ENCODE measurements at regions not wholly inside any gene's neighbourhood (a gene's known extent, or its start where the extent isn't known, plus 50 kb on each side); places are given as distances from the start of the nearest gene placed in this dataset.

- H3K9ac ChIP-seq (ENCODE audit: low read length): no peak overlapping the region
- no peaks in the 10 kb centered on the region for H3K9me3 ChIP-seq (ENCODE audit: control insufficient read depth, low read length)
- H3K27me3 ChIP-seq (ENCODE audit: control insufficient read depth, insufficient read depth, low read length): no peaks in the 10 kb centered on the region
- H3K4me3 ChIP-seq (ENCODE audit: low read length): no peak overlapping the region
- no peaks in the 10 kb centered on the region for H3K36me3 ChIP-seq (ENCODE audit: control insufficient read depth, insufficient read depth, low read length)
- H3K4me1 ChIP-seq (ENCODE audit: control insufficient read depth, insufficient read depth, low read length): no peaks in the 10 kb centered on the region
These were observed 161.5 kb upstream of the MCTP2 start for GRCh38 chr15:94069844-94070243.

GRCh38 chr15:94066811-94067210, 164.6 kb upstream of the MCTP2 start:
- H3K27me3 ChIP-seq (ENCODE audit: control insufficient read depth, insufficient read depth, low read length): no peaks in the 10 kb centered on the region
- no peak overlapping the region for H3K4me3 ChIP-seq (ENCODE audit: low read length)
- H3K36me3 ChIP-seq (ENCODE audit: control insufficient read depth, insufficient read depth, low read length): no peaks in the 10 kb centered on the region
- no peaks in the 10 kb centered on the region for H3K9me3 ChIP-seq (ENCODE audit: control insufficient read depth, low read length)
- no peaks in the 10 kb centered on the region for H3K4me1 ChIP-seq (ENCODE audit: control insufficient read depth, insufficient read depth, low read length)
- no peak overlapping the region for H3K9ac ChIP-seq (ENCODE audit: low read length)

GRCh38 chr15:94066046-94066445, 165.3 kb upstream of the MCTP2 start:
- Histone ChIP-seq H3K4me3 (ENCODE audit: low read length) (no peak overlapping the region), H3K36me3 (ENCODE audit: control insufficient read depth, insufficient read depth, low read length) (no peaks in the 10 kb centered on the region), H3K9me3 (ENCODE audit: control insufficient read depth, low read length) (no peaks in the 10 kb centered on the region), H3K27me3 (ENCODE audit: control insufficient read depth, insufficient read depth, low read length) (no peaks in the 10 kb centered on the region), H3K4me1 (ENCODE audit: control insufficient read depth, insufficient read depth, low read length) (no peaks in the 10 kb centered on the region), H3K9ac (ENCODE audit: low read length) (no peak overlapping the region)

DNA sequence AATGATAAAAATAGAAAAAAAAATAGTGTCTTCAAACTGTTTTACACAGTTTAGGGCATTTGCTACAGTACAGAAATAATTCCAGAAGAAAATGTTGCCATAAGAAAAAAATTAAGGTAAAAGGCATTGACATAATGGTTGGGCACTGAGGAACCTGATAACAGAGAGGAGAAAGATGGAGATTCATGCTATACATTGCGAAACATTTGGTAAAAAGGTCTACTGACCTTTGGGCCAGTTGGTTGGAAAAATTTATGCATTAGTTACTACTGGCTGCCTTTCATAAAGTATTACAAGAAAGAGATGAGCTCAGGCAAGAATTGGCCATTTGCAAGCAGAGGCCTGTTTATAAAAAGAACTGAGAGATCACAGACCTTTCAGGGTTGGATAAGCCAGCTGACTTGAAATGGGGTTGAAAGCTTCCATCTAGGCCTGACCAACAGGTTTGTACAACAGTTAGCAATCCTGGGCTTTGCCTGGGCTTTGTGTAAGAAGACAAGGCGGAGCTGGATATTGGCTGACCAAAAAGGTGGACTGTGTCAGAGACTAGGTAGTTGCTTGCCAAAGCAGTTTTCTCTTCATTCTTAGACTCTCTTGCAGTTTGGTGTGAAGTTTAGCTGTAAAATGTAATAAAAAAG, 166.6 kb upstream of the MCTP2 start:
- Histone ChIP-seq H3K4me1 (ENCODE audit: control insufficient read depth, insufficient read depth, low read length) (no peaks in the 10 kb centered on the region), H3K27me3 (ENCODE audit: control insufficient read depth, insufficient read depth, low read length) (no peaks in the 10 kb centered on the region), H3K9ac (ENCODE audit: low read length) (no peak overlapping the region), H3K4me3 (ENCODE audit: low read length) (no peak overlapping the region), H3K36me3 (ENCODE audit: control insufficient read depth, insufficient read depth, low read length) (no peaks in the 10 kb centered on the region), H3K9me3 (ENCODE audit: control insufficient read depth, low read length) (no peaks in the 10 kb centered on the region)

- H3K9me3 ChIP-seq (ENCODE audit: control insufficient read depth, low read length): no peaks in the 10 kb centered on the region
- H3K4me1 ChIP-seq (ENCODE audit: control insufficient read depth, insufficient read depth, low read length): no peaks in the 10 kb centered on the region
- no peaks in the 10 kb centered on the region for H3K36me3 ChIP-seq (ENCODE audit: control insufficient read depth, insufficient read depth, low read length)
- H3K27me3 ChIP-seq (ENCODE audit: control insufficient read depth, insufficient read depth, low read length): no peaks in the 10 kb centered on the region
- H3K4me3 ChIP-seq (ENCODE audit: low read length): no peak overlapping the region
- H3K9ac ChIP-seq (ENCODE audit: low read length): no peak overlapping the region
These were observed 170.3 kb upstream of the MCTP2 start for GRCh38 chr15:94061041-94061440.

- Histone ChIP-seq H3K9me3 (ENCODE audit: control insufficient read depth, low read length) (no peaks in the 10 kb centered on the region), H3K27me3 (ENCODE audit: control insufficient read depth, insufficient read depth, low read length) (no peaks in the 10 kb centered on the region), H3K4me1 (ENCODE audit: control insufficient read depth, insufficient read depth, low read length) (no peaks in the 10 kb centered on the region), H3K4me3 (ENCODE audit: low read length) (no peak overlapping the region), H3K36me3 (ENCODE audit: control insufficient read depth, insufficient read depth, low read length) (no peaks in the 10 kb centered on the region), H3K9ac (ENCODE audit: low read length) (no peak overlapping the region)
These were observed 172.3 kb upstream of the MCTP2 start for GRCh38 chr15:94059013-94059587.

- Histone ChIP-seq H3K4me1 (ENCODE audit: control insufficient read depth, insufficient read depth, low read length) (no peaks in the 10 kb centered on the region), H3K27me3 (ENCODE audit: control insufficient read depth, insufficient read depth, low read length) (no peaks in the 10 kb centered on the region), H3K9me3 (ENCODE audit: control insufficient read depth, low read length) (no peaks in the 10 kb centered on the region), H3K9ac (ENCODE audit: low read length) (no peak overlapping the region), H3K4me3 (ENCODE audit: low read length) (no peak overlapping the region), H3K36me3 (ENCODE audit: control insufficient read depth, insufficient read depth, low read length) (no peaks in the 10 kb centered on the region)
These were observed 174.1 kb upstream of the MCTP2 start for GRCh38 chr15:94057305-94057704.

DNA sequence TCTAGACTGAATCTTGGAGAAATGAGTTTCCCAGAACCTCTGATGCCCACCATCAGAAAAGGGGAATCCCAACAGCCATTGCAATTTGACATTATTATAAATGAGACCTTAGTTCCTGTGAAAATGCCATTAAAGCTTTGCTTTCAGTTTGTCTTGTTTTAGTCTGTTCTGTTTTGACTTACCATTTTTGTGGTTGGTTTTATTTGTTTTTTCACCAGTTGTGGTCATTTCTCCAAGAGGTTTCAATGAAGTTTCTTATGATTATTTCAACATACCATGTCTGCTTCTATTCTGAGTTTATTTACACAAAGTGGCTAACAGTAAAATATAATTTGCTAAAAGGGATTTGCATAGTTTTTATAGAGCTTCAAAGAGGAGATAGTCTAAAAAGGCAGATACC, 175.0 kb upstream of the MCTP2 start:
- no peaks in the 10 kb centered on the region for H3K27me3 ChIP-seq (ENCODE audit: control insufficient read depth, insufficient read depth, low read length)
- H3K9me3 ChIP-seq (ENCODE audit: control insufficient read depth, low read length): no peaks in the 10 kb centered on the region
- H3K9ac ChIP-seq (ENCODE audit: low read length): no peak overlapping the region
- no peak overlapping the region for H3K4me3 ChIP-seq (ENCODE audit: low read length)
- no peaks in the 10 kb centered on the region for H3K36me3 ChIP-seq (ENCODE audit: control insufficient read depth, insufficient read depth, low read length)
- no peaks in the 10 kb centered on the region for H3K4me1 ChIP-seq (ENCODE audit: control insufficient read depth, insufficient read depth, low read length)

- Histone ChIP-seq H3K36me3 (ENCODE audit: control insufficient read depth, insufficient read depth, low read length) (no peaks in the 10 kb centered on the region), H3K4me1 (ENCODE audit: control insufficient read depth, insufficient read depth, low read length) (no peaks in the 10 kb centered on the region), H3K9ac (ENCODE audit: low read length) (no peak overlapping the region), H3K9me3 (ENCODE audit: control insufficient read depth, low read length) (no peaks in the 10 kb centered on the region), H3K4me3 (ENCODE audit: low read length) (no peak overlapping the region), H3K27me3 (ENCODE audit: control insufficient read depth, insufficient read depth, low read length) (no peaks in the 10 kb centered on the region)
These were observed 177.7 kb upstream of the MCTP2 start for GRCh38 chr15:94053626-94054025.

DNA sequence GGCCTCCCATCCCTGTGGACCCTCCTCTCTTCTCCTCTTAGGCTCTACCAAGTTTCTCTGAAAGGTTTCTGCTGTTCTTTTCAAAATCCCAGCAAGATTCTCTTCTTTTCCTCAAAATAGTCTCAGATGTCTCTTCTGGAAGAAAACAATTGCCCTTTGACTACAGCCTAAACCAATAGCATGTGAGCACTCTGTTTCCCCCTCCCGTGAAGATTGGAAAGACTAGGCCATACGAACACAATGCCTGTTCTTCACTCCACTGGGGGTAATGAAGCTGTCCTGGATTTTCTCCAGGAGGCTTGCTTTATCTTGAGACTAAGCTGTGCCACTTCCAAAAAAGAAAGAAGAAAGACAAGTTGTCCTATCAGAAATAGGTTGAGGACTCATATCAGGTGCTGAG, 178.7 kb upstream of the MCTP2 start:
- Histone ChIP-seq H3K4me3 (ENCODE audit: low read length) (no peak overlapping the region), H3K36me3 (ENCODE audit: control insufficient read depth, insufficient read depth, low read length) (no peaks in the 10 kb centered on the region), H3K4me1 (ENCODE audit: control insufficient read depth, insufficient read depth, low read length) (no peaks in the 10 kb centered on the region), H3K9ac (ENCODE audit: low read length) (no peak overlapping the region), H3K9me3 (ENCODE audit: control insufficient read depth, low read length) (no peaks in the 10 kb centered on the region), H3K27me3 (ENCODE audit: control insufficient read depth, insufficient read depth, low read length) (no peaks in the 10 kb centered on the region)

- Histone ChIP-seq H3K4me3 (ENCODE audit: low read length) (no peak overlapping the region), H3K9ac (ENCODE audit: low read length) (no peak overlapping the region), H3K4me1 (ENCODE audit: control insufficient read depth, insufficient read depth, low read length) (no peaks in the 10 kb centered on the region), H3K9me3 (ENCODE audit: control insufficient read depth, low read length) (no peaks in the 10 kb centered on the region), H3K27me3 (ENCODE audit: control insufficient read depth, insufficient read depth, low read length) (no peaks in the 10 kb centered on the region), H3K36me3 (ENCODE audit: control insufficient read depth, insufficient read depth, low read length) (no peaks in the 10 kb centered on the region)
These were observed 183.8 kb upstream of the MCTP2 start for GRCh38 chr15:94047566-94047965.

GRCh38 chr15:94042180-94042928, 189.0 kb upstream of the MCTP2 start:
- H3K9ac ChIP-seq (ENCODE audit: low read length): no peak overlapping the region
- H3K4me3 ChIP-seq (ENCODE audit: low read length): no peak overlapping the region
- H3K4me1 ChIP-seq (ENCODE audit: control insufficient read depth, insufficient read depth, low read length): no peaks in the 10 kb centered on the region
- no peaks in the 10 kb centered on the region for H3K9me3 ChIP-seq (ENCODE audit: control insufficient read depth, low read length)
- no peaks in the 10 kb centered on the region for H3K27me3 ChIP-seq (ENCODE audit: control insufficient read depth, insufficient read depth, low read length)
- no peaks in the 10 kb centered on the region for H3K36me3 ChIP-seq (ENCODE audit: control insufficient read depth, insufficient read depth, low read length)

Measured in mucosa of stomach (tissue), 1 donor.